IPS DF 6.9 (cell line): ENCODE measurements at regions not wholly inside any gene's neighbourhood (a gene's known extent, or its start where the extent isn't known, plus 50 kb on each side); places are given as distances from the start of the nearest gene placed in this dataset.
"Not testable (repeated sequence)": the region's sequence is repeated elsewhere in the genome, so short reads cannot be mapped to it uniquely, and the experiment has no call there.

Experiments
- DNase-seq: peaks from one replicate; pipeline ENCODE4 v3.0.0-alpha.2; 2013; ENCODE audit warnings: low read depth, low spot score
- H3K27ac ChIP-seq: one replicate; pipeline ENCODE4 v1.5.1; 2013; ENCODE audit warnings: low read length, control low read depth
- H3K27me3 ChIP-seq: 2 replicates; pipeline ENCODE4 v1.6.1; 2013; ENCODE audit warnings: mild to moderate bottlenecking, low read length; ENCODE audit not compliant: control insufficient read depth, insufficient read depth
- H3K36me3 ChIP-seq: 2 replicates; pipeline ENCODE4 v1.6.1; 2013; ENCODE audit warnings: low read length; ENCODE audit not compliant: control insufficient read depth, insufficient read depth
- H3K4me1 ChIP-seq: 2 replicates; pipeline ENCODE4 v1.6.1; 2013; ENCODE audit warnings: low read length; ENCODE audit not compliant: control insufficient read depth, insufficient read depth
- H3K4me3 ChIP-seq: 2 replicates; pipeline ENCODE4 v1.5.1; 2013; ENCODE audit warnings: mild to moderate bottlenecking, low read length
- H3K9me3 ChIP-seq: 2 replicates; pipeline ENCODE4 v1.6.1; 2013; ENCODE audit warnings: low read length, inconsistent platforms; ENCODE audit not compliant: control insufficient read depth, insufficient read depth
- WGBS: extraction: QIAGEN DNeasy Blood & Tissue Kit; methylation state at CpG from one replicate; pipeline ENCODE4 v1.1.7; 2013; ENCODE audit warnings: mixed read lengths, missing lambda C conversion rate; ENCODE audit not compliant: insufficient read length, insufficient coverage; 5-methylcytosine and 5-hydroxymethylcytosine counted together

DNA sequence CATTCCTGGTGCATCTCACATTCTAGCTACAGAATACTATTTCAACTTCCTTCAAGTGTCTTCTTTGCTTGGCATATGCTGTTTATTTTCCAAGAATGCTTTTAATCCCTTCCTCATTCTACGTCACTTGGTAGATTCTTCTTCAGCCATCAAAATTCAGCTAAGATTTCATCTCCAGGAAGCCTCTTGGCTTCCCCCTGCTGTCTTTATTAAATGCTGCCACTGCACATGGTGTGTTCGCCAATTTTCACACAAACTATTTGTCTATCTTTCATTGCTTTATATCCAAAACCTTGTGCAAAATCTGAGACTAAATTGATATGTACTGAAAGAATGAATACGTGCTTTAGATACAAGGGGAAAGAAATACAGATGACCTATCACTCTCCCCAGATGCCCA, 253.0 kb downstream of the RFPL4B start:
- no CpG with 5 or more reads among the region's 3 CpGs for WGBS
- no peaks in the 10 kb centered on the region for H3K27me3 ChIP-seq
- H3K9me3 ChIP-seq, result no peaks in the 10 kb centered on the region
- no peak for DNase-seq
- H3K4me3 ChIP-seq, result no peak overlapping the region
- no peak overlapping the region for H3K27ac ChIP-seq
- no peaks in the 10 kb centered on the region for H3K36me3 ChIP-seq
- H3K4me1 ChIP-seq, result no peaks in the 10 kb centered on the region

DNA sequence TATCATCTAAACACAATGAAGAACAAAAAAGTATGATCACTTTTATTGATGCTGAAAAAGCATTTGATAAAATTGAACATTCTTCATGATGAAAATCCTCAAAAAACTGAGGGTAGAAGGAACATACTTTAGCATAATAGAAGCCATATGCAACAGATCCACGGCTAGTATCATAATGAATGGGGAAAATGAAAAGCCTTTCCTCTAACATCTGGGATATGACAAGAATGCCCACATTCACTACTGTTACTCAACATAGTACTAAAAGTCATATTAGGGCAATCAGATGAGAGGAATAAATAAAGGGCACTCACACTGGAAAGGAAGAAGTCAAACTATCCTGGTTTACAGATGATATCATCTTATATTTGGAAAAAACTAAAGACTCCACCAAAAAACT, 256.6 kb downstream of the RFPL4B start:
- Histone ChIP-seq H3K4me1 (no peaks in the 10 kb centered on the region), H3K27me3 (no peaks in the 10 kb centered on the region), H3K27ac (no peak overlapping the region), H3K36me3 (no peaks in the 10 kb centered on the region), H3K9me3 (no peaks in the 10 kb centered on the region), H3K4me3 (no peak overlapping the region)
- no CpG with 5 or more reads among the region's 1 CpG for WGBS
- no peak for DNase-seq

DNA sequence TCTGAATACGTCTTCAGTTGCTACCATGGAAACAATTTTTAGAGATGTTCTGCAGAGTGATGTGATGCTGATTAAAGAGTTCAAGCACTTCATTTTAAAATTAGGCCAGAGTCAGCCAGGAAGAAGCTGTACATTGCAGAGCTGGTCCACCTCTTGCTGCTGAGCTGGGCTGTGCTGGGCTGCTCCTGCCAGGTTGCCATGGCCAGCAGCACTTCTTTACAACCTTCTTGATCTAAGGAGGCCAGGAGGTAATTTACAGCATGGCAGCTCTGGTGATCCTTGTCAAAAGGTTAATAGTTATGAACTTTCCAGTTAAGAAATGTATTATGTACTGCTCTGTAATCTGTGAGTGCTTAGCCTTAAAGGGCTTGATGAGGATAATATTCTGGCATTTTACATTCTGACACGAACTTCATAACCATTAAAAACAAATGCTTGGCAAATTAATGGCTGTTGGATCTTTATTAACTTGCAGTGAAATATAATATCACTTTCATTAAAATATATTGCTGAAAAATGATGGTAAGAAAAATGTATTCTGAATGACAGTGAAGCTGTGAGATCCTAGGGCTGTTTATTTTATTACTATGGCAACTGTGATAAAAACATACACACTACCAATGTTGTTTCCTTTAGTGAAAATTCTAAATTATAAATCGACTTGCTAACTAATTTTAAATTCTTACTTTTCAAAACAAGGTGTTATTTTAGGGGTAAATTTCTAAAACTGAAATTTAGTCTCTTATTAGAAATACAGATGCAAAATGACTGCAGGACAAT, 259.7 kb downstream of the RFPL4B start:
- H3K27me3 ChIP-seq, result no peaks in the 10 kb centered on the region
- no peaks in the 10 kb centered on the region for H3K4me1 ChIP-seq
- no peak for DNase-seq
- H3K4me3 ChIP-seq, result no peak overlapping the region
- no peak overlapping the region for H3K27ac ChIP-seq
- H3K9me3 ChIP-seq, result 0 out of 2 replicates have a peak, but pooled peaks cover 3% of the 10 kb centered on the region
- no CpG with 5 or more reads among the region's 3 CpGs for WGBS
- no peaks in the 10 kb centered on the region for H3K36me3 ChIP-seq

DNA sequence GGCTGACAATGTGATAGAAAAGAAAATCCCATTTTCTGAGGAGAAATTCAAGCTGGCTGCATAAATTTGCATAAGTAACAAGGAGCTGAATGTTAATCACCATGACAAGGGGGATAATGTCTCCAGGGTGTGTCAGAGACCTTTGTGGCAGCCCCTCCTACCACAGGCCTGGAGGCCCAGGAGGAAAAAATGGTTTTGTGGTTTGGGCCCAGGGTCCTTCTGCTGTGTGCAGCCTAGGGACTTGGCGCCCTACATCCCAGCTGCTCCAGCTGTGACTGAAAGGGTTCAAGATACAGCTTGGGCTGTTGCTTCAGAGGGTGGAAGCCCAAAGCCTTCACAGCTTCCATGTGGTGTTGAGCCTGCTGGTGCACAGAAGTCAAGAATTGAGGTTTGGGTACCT, 261.8 kb downstream of the RFPL4B start:
- not testable (repeated sequence) for H3K36me3 ChIP-seq, H3K4me3 ChIP-seq

DNA sequence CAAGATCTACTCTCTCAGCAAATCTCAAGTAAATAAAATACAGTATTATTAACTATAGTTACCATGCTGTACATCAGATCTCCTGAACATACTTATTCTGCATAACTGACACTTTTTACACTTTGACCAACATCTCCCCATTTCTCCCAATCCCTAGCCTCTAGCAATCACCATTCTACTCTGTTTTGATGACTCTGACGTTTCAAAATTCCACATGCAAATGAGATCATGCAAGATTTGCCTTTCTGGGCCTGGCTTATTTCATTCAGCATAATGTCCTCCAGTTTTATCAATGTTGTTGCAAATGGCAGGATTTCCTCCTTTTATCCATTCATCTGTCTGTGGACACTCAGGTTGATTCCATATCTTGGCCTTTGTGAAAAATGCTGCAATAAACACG, 266.3 kb downstream of the RFPL4B start:
- H3K27me3 ChIP-seq, result no peaks in the 10 kb centered on the region
- H3K36me3 ChIP-seq, result no peaks in the 10 kb centered on the region
- no CpG with 5 or more reads among the region's 2 CpGs for WGBS
- no peak for DNase-seq
- no peaks in the 10 kb centered on the region for H3K4me1 ChIP-seq
- H3K9me3 ChIP-seq, result 0 out of 2 replicates have a peak, but pooled peaks cover 3% of the 10 kb centered on the region
- H3K4me3 ChIP-seq, result no peak overlapping the region
- no peak overlapping the region for H3K27ac ChIP-seq

More for the DNA sequence above, 261.8 kb downstream of the RFPL4B start:
- H3K27ac ChIP-seq, DNase-seq, H3K9me3 ChIP-seq, H3K27me3 ChIP-seq, H3K4me1 ChIP-seq: not testable (repeated sequence)
- WGBS, result no CpG with 5 or more reads among the region's 1 CpG

DNA sequence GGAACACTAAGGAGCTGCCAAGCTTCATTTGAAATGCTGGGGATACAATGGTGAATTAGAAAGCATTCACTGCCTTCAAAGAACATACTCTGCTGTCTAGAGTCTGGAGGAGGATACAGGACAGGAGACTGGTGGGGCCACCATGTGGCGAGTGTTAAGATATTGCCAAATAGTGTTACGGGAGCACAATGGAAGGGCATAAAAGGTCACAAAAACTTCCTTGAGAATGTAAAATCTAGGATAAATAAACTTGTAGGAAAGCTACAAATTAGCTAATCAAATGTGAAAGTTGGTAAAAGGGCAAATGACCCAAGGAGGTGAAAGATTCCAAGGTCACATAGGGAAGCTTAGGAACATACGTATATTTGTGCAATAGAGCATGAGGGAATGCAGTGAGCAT, 271.7 kb downstream of the RFPL4B start:
- Histone ChIP-seq H3K9me3 (no peaks in the 10 kb centered on the region), H3K36me3 (no peaks in the 10 kb centered on the region), H3K27me3 (no peaks in the 10 kb centered on the region), H3K4me1 (no peaks in the 10 kb centered on the region), H3K4me3 (no peak overlapping the region), H3K27ac (no peak overlapping the region)
- DNase-seq, result peak; percentile 27
- WGBS, result no CpG with 5 or more reads among the region's 3 CpGs

DNA sequence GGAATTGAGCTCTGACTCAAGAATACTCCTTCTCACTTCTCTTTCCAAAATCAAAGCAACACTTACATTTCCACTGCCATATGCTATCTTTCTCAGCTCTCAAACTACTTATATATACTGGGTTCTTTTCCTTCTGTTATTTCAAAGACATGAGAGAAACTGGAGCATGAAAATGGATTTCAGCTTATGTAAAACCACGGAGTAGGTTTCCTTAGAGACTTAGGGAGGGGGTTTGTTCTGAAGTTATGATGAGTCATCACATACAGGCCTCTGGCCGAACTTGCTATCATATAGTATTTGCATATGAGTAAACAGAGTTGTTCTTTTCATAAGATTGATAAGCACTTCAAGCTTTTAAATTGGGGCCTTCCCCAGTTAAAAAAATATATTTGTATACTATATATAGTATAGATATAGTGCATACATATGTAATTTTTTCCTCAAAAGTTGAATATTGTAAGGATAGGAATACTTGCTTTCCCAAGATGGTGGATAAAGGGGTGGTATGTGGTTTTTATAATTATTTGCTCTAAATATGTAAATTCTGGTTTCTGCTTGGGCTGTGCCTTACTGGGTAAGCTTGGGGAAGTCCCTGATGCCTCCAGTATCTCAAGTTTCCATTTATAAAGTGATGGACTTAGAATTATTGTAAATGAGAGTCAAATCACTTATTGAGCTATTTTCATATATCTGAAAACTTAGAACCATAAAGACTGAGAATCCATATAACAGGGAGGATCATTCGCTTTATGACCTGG, 273.9 kb downstream of the RFPL4B start:
- no peak overlapping the region for H3K4me3 ChIP-seq
- H3K27me3 ChIP-seq, result no peaks in the 10 kb centered on the region
- WGBS, result no CpG with 5 or more reads among the region's 3 CpGs
- H3K27ac ChIP-seq, result no peak overlapping the region
- no peaks in the 10 kb centered on the region for H3K9me3 ChIP-seq
- H3K36me3 ChIP-seq, result no peaks in the 10 kb centered on the region
- no peak for DNase-seq
- H3K4me1 ChIP-seq, result no peaks in the 10 kb centered on the region

DNA sequence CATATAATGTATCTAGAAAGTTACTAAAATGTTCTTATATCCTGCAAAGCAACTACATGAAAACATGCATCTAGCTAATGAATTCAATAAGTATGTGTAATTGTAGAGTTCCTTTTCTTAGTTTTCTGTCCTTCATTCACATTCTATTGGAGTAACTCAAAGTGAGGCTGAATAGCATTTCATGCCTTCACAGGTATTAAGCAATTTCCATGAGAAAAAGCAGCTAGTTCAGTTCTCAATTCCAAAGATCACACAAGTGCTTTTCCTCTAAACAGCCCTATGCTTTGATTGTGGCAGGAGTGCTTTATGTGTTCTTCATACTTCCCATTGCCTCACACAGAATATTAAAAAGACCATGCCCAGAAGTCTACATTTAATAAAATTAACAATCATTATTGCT, 274.9 kb downstream of the RFPL4B start:
- no peaks in the 10 kb centered on the region for H3K36me3 ChIP-seq
- H3K4me1 ChIP-seq, result no peaks in the 10 kb centered on the region
- no peak overlapping the region for H3K27ac ChIP-seq
- no peaks in the 10 kb centered on the region for H3K9me3 ChIP-seq
- H3K27me3 ChIP-seq, result no peaks in the 10 kb centered on the region
- no peak for DNase-seq
- no peak overlapping the region for H3K4me3 ChIP-seq

DNA sequence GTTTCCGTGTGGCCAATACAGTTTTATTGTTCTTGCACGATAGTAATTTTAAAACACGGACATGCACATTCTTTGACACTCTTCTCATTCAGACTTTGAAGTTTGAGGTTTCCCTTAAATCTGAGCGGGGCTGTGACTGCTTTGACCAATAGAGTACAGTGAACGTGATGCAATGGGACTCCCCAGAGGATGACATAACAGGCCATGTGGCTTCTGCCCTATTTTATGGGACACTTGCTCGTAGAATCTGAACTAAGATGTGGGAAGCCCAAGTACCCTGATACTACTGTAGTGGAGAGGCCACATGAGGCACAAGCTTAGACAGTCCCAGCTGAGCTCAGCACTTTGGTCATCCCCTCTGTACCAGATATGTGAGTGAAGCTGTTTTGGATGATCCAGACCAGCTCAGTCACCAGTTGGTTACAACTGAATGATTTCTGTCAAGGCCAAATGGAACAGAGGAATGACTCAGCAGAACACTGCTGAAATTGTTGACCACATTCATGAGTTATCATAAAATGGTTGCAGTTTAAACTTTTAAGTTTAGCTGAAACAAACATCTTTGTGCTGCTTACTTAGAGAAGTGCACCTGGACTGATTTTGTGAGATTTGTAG, 279.4 kb downstream of the RFPL4B start:
- no CpG with 5 or more reads among the region's 6 CpGs for WGBS
- Histone ChIP-seq H3K9me3 (no peaks in the 10 kb centered on the region), H3K27me3 (no peaks in the 10 kb centered on the region), H3K36me3 (no peaks in the 10 kb centered on the region), H3K27ac (no peak overlapping the region), H3K4me1 (no peaks in the 10 kb centered on the region), H3K4me3 (no peak overlapping the region)
- no peak for DNase-seq

DNA sequence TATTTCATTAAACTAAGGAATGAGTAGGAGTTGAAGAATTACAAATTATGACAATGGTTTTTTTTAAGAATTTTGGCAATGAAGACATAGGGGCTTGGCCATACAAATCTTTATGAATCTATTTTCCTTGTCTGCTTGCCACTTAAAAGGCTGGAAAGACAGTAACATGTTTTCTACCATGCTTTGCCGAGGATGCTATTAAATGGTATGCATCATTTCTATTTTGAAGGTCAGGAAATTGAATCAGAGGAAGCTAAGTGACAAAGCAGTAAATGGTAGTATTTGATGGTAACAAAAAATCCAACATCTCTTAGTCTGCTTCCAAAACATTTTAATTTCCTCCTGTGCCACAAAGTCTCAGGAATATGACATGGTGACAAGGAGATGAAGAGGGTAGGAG, 287.2 kb downstream of the RFPL4B start:
- H3K36me3 ChIP-seq, result no peaks in the 10 kb centered on the region
- no peaks in the 10 kb centered on the region for H3K4me1 ChIP-seq
- no peaks in the 10 kb centered on the region for H3K27me3 ChIP-seq
- no peaks in the 10 kb centered on the region for H3K9me3 ChIP-seq
- no peak for DNase-seq
- no peak overlapping the region for H3K27ac ChIP-seq
- no CpG with 5 or more reads among the region's 1 CpG for WGBS
- no peak overlapping the region for H3K4me3 ChIP-seq
